Mesothelial cell of epicardium (in vitro differentiated cells): ENCODE measurements at regions not wholly inside any gene's neighbourhood (a gene's known extent, or its start where the extent isn't known, plus 50 kb on each side); places are given as distances from the start of the nearest gene placed in this dataset.

Experiments used
- DNase-seq, 2 experiments: peaks; one replicate each; pipeline ENCODE4 v3.0.0; 2021; ENCODE audit warnings: low spot score in 2 of 2; ENCODE audit not compliant: unreplicated experiment in 2 of 2
- H3K27ac Mint-ChIP-seq: 2 replicates; pipeline ENCODE4 v1.8.0; 2021; ENCODE audit warnings: mixed read lengths
- H3K27me3 Mint-ChIP-seq: 2 replicates; pipeline ENCODE4 v1.8.0; 2021; ENCODE audit warnings: low read depth, mixed read lengths
- H3K36me3 Mint-ChIP-seq: 2 replicates; pipeline ENCODE4 v1.8.0; 2021; ENCODE audit warnings: mixed read lengths
- H3K4me1 Mint-ChIP-seq: 2 replicates; pipeline ENCODE4 v1.8.0; 2021; ENCODE audit warnings: mixed read lengths
- H3K4me3 Mint-ChIP-seq: 2 replicates; pipeline ENCODE4 v1.8.0; 2021; ENCODE audit warnings: mild to moderate bottlenecking, moderate library complexity, mixed read lengths
- H3K9me3 Mint-ChIP-seq: 2 replicates; pipeline ENCODE4 v1.8.0; 2021; ENCODE audit warnings: mixed read lengths
- CTCF ChIP-seq: fragments of 200-600 bp; sonication (generic); IDR thresholded peaks from one replicate; pipeline ENCODE4 v1.5.0; 2021; ENCODE audit warnings: antibody characterized with exemption; ENCODE audit not compliant: unreplicated experiment

- TF ChIP-seq CTCF, result peak; percentile 36
- peaks cover 6% of the 10 kb centered on the region for H3K36me3 Mint-ChIP-seq
- H3K27me3 Mint-ChIP-seq, result no peaks in the 10 kb centered on the region
- H3K27ac Mint-ChIP-seq, result no peak overlapping the region
- H3K4me3 Mint-ChIP-seq, result no peak overlapping the region
- peaks cover 14% of the 10 kb centered on the region for H3K9me3 Mint-ChIP-seq
- DNase-seq, result no peak
- H3K4me1 Mint-ChIP-seq, result peaks cover 23% of the 10 kb centered on the region
These were observed 268.4 kb upstream of the USP24 start for GRCh38 chr1:55483523-55483922.

DNA sequence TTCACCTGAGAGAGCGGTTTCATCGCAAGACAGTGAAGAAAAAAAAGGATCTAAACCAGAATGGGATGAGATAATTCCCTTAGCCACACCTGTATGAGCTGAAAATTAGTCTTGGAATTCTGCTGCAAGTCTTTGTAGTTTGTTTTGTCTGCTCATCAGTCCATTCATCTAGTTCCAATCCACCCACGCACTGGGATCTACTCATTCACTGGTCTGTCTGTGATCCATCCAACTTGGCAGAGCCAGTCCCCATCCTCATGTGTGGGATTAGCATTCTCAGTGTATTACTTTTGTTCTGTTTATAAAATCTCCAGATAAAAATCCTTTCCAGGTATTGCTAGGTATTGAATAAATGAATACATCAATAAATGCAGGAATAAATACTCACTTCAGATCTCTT is 266.5 kb upstream of the USP24 start:
- H3K4me3 Mint-ChIP-seq, result no peak overlapping the region
- H3K36me3 Mint-ChIP-seq, result peaks cover 6% of the 10 kb centered on the region
- H3K4me1 Mint-ChIP-seq, result peaks cover 26% of the 10 kb centered on the region
- no peak overlapping the region for H3K27ac Mint-ChIP-seq
- H3K9me3 Mint-ChIP-seq, result peaks cover 14% of the 10 kb centered on the region
- DNase-seq, result no peak
- H3K27me3 Mint-ChIP-seq, result no peaks in the 10 kb centered on the region
- no peak for TF ChIP-seq CTCF

DNA sequence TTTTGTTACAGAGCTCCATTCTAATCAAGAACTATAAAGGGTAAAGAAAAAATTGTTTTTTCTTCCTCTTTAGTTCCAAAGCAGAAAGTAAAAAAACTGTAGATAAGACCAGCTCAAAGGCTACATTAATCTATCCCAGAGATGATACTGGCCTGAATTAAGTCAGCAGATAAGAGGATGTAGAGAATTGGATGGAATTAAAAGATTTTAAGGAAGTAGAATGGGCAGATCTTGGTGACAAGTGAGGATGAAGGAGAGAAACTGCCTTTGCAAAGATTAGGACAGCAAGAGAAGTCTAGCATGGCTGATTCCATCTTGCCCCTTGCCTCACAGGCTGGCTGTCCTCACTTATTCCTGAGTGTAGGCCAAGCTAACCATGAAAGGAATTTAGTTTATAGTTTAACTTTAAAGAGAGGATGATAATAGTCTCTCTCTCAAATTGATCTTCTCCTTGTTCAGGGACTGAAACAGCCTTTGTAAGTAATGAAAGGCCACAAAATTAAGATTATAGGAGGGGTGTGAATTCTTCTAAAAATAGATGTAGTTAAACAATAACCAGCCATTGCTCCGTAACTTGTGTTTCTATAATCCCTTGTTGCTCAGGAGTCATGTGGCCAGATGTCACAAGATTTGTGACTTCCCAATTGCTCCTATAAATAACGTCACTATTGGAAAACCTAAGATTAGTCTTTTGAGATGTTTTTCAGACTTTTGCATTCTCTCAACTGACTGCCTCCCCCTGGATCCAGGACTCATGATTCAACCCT is 265.0 kb upstream of the USP24 start:
- DNase-seq, result no peak
- Mint-ChIP-seq H3K27me3 (no peaks in the 10 kb centered on the region), H3K27ac (no peak overlapping the region), H3K4me1 (peaks cover 30% of the 10 kb centered on the region), H3K4me3 (no peak overlapping the region), H3K36me3 (peaks cover 6% of the 10 kb centered on the region), H3K9me3 (peaks cover 14% of the 10 kb centered on the region)
- TF ChIP-seq CTCF, result no peak

DNA sequence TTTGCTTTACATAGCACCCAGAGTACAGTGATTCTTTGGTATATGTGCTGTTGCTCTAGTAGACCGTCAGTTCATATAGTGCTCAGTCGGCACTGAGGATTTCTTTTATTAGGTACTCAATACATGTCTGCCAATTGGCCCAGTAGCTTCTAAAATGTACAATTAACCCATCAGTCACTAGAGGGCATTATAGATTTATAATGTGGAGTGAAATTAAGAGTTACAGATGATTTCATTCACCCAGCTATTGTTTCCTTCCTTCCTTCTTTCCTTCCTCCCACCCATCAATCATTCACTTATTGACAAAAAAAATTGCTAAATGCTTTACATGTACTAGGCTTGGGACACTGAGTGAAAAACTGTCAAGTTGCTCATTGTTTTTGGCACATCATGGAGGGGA is 263.6 kb upstream of the USP24 start:
- no peak for DNase-seq
- no peak for TF ChIP-seq CTCF
- no peak overlapping the region for H3K27ac Mint-ChIP-seq
- no peak overlapping the region for H3K4me3 Mint-ChIP-seq
- H3K9me3 Mint-ChIP-seq, result peaks cover 14% of the 10 kb centered on the region
- no peaks in the 10 kb centered on the region for H3K27me3 Mint-ChIP-seq
- H3K36me3 Mint-ChIP-seq, result peaks cover 6% of the 10 kb centered on the region
- H3K4me1 Mint-ChIP-seq, result peaks cover 17% of the 10 kb centered on the region

DNA sequence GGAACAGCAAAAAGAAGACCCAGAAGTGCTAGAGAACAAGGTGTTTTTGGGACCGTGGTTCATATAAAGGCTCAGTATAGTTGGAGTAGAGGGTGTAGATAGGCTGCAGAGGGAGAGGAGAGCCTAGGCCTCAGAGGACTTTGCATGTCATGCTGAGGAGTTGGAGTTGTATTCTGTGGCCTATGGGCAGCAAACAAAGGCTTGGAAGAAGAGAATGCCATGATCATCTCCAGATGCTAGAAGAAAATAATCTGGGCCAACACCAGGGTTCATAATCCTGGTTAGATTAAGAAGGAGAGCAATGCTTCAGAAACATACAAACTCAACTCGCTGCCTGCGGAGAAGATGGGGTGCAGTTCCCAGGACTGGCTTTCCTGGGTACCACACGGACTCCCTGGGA is 262.8 kb upstream of the USP24 start:
- Mint-ChIP-seq H3K27me3 (no peaks in the 10 kb centered on the region), H3K4me1 (peaks cover 17% of the 10 kb centered on the region), H3K27ac (no peak overlapping the region), H3K4me3 (no peak overlapping the region), H3K36me3 (peaks cover 6% of the 10 kb centered on the region), H3K9me3 (peaks cover 14% of the 10 kb centered on the region)
- DNase-seq, result no peak
- no peak for TF ChIP-seq CTCF
